ENCODE measurements at regions not wholly inside any gene's neighbourhood (a gene's known extent, or its start where the extent isn't known, plus 50 kb on each side); places are given as distances from the start of the nearest gene placed in this dataset.

- intact Hi-C loops (cut with micrococcal nuclease): no loop called here
- H3K9me3 ChIP-seq (ENCODE audit: control insufficient read depth in 2 of 3, low read length in 3 of 3): no peaks in the 10 kb centered on the region
- no peak overlapping the region for H3K27ac ChIP-seq (ENCODE audit: low read depth, low read length)
- CTCF ChIA-PET: interaction anchor here (1.0 to 1.5 kb wide), 2 partner anchors 144 to 154 kb away, joined by 3 read pairs; no protein-coding TSS in a partner anchor
- Mint-ChIP-seq H3K9me3 (no peaks in the 10 kb centered on the region), H3K4me1 (peaks cover 6 to 16% (median 8%) of the 10 kb centered on the region in 7 donors), H3K4me3 (peak overlapping the region; percentile 29 to 81 (median 76)), H3K36me3 (no peaks in the 10 kb centered on the region), H3K27me3 (peaks cover 0 to 8% (median 0%) of the 10 kb centered on the region in 5 donors), H3K27ac (peak overlapping the region in 5 of 9 donors; percentile 10 to 81 (median 57))
- H3K27me3 ChIP-seq (ENCODE audit: control insufficient read depth in 2 of 2, insufficient read depth in 2 of 2, low read length in 2 of 2): no peaks in the 10 kb centered on the region
- no peak overlapping the region for H3K4me3 ChIP-seq (ENCODE audit: low read length)
- peaks cover 5% of the 10 kb centered on the region in 2 donors for H3K4me1 ChIP-seq (ENCODE audit: control insufficient read depth in 2 of 2, insufficient read depth in 2 of 2, low read length in 2 of 2)
- POLR2A ChIA-PET: no interaction called here
- DNase-seq (no peak), ATAC-seq (no peak)
- H3K36me3 ChIP-seq (ENCODE audit: control insufficient read depth in 2 of 3, insufficient read depth in 3 of 3, low read length in 3 of 3): no peaks in the 10 kb centered on the region
These were observed 104.8 kb downstream of the EBNA1BP2 start for GRCh38 chr1:43067233-43067745.

- no peaks in the 10 kb centered on the region for H3K36me3 Mint-ChIP-seq
- Histone ChIP-seq H3K4me1 (ENCODE audit: control insufficient read depth in 2 of 2, insufficient read depth in 2 of 2, low read length in 2 of 2) (peaks cover 5% of the 10 kb centered on the region in 2 donors), H3K27ac (ENCODE audit: low read depth, low read length) (no peak overlapping the region), H3K4me3 (ENCODE audit: low read length) (no peak overlapping the region), H3K36me3 (ENCODE audit: control insufficient read depth in 2 of 3, insufficient read depth in 3 of 3, low read length in 3 of 3) (no peaks in the 10 kb centered on the region), H3K9me3 (ENCODE audit: control insufficient read depth in 2 of 3, low read length in 3 of 3) (no peaks in the 10 kb centered on the region), H3K27me3 (ENCODE audit: control insufficient read depth in 2 of 2, insufficient read depth in 2 of 2, low read length in 2 of 2) (no peaks in the 10 kb centered on the region)
- peak overlapping the region in 2 of 9 donors; percentile 26 to 57 for H3K27ac Mint-ChIP-seq
- H3K4me3 Mint-ChIP-seq: peak overlapping the region in 6 of 10 donors; percentile 18 to 76 (median 46)
- ChIA-PET CTCF (interaction anchor here (1.0 to 1.5 kb wide), 2 partner anchors 144 to 154 kb away, joined by 3 read pairs; no protein-coding TSS in a partner anchor), POLR2A (no interaction called here)
- DNase-seq (no peak), ATAC-seq (no peak)
- H3K4me1 Mint-ChIP-seq: peaks cover 6 to 17% (median 8%) of the 10 kb centered on the region in 7 donors
- H3K9me3 Mint-ChIP-seq: no peaks in the 10 kb centered on the region
- intact Hi-C loops (cut with micrococcal nuclease): no loop called here
- peaks cover 0 to 8% (median 0%) of the 10 kb centered on the region in 5 donors for H3K27me3 Mint-ChIP-seq
These were observed 105.5 kb downstream of the EBNA1BP2 start for GRCh38 chr1:43066578-43066977.

GRCh38 chr1:43065616-43066399 lies 106.3 kb downstream of the EBNA1BP2 start:
- Mint-ChIP-seq H3K27ac (peak overlapping the region in 2 of 9 donors; percentile 10 to 26), H3K36me3 (no peaks in the 10 kb centered on the region), H3K27me3 (peaks cover 0 to 8% (median 0%) of the 10 kb centered on the region in 5 donors), H3K4me3 (no peak overlapping the region), H3K4me1 (peaks cover 4 to 17% (median 6%) of the 10 kb centered on the region in 7 donors), H3K9me3 (no peaks in the 10 kb centered on the region)
- DNase-seq: no peak
- Histone ChIP-seq H3K36me3 (ENCODE audit: control insufficient read depth in 2 of 3, insufficient read depth in 3 of 3, low read length in 3 of 3) (no peaks in the 10 kb centered on the region), H3K4me3 (ENCODE audit: low read length) (no peak overlapping the region), H3K27me3 (ENCODE audit: control insufficient read depth in 2 of 2, insufficient read depth in 2 of 2, low read length in 2 of 2) (no peaks in the 10 kb centered on the region), H3K4me1 (ENCODE audit: control insufficient read depth in 2 of 2, insufficient read depth in 2 of 2, low read length in 2 of 2) (peaks cover 5% of the 10 kb centered on the region in 2 donors), H3K9me3 (ENCODE audit: control insufficient read depth in 2 of 3, low read length in 3 of 3) (no peaks in the 10 kb centered on the region), H3K27ac (ENCODE audit: low read depth, low read length) (no peak overlapping the region)
- ChIA-PET CTCF (interaction anchor here (1.5 to 1.7 kb wide), 2 partner anchors 8 to 143 kb away, joined by 3 to 9 read pairs; no protein-coding TSS in a partner anchor), POLR2A (no interaction called here)
- intact Hi-C loops (cut with micrococcal nuclease): no loop called here
- peak; percentile 8 for ATAC-seq

- H3K4me3 Mint-ChIP-seq: no peak overlapping the region
- Histone ChIP-seq H3K27ac (ENCODE audit: low read depth, low read length) (no peak overlapping the region), H3K4me3 (ENCODE audit: low read length) (no peak overlapping the region), H3K27me3 (ENCODE audit: control insufficient read depth in 2 of 2, insufficient read depth in 2 of 2, low read length in 2 of 2) (no peaks in the 10 kb centered on the region), H3K9me3 (ENCODE audit: control insufficient read depth in 2 of 3, low read length in 3 of 3) (no peaks in the 10 kb centered on the region), H3K36me3 (ENCODE audit: control insufficient read depth in 2 of 3, insufficient read depth in 3 of 3, low read length in 3 of 3) (no peaks in the 10 kb centered on the region), H3K4me1 (ENCODE audit: control insufficient read depth in 2 of 2, insufficient read depth in 2 of 2, low read length in 2 of 2) (peaks cover 5% of the 10 kb centered on the region in 2 donors)
- H3K4me1 Mint-ChIP-seq: peaks cover under 1 to 17% (median 7%) of the 10 kb centered on the region in 7 donors
- ATAC-seq: peak; percentile 4
- no peak for DNase-seq
- intact Hi-C loops (cut with micrococcal nuclease): no loop called here
- peaks cover 0 to 8% (median 0%) of the 10 kb centered on the region in 5 donors for H3K27me3 Mint-ChIP-seq
- no peaks in the 10 kb centered on the region for H3K9me3 Mint-ChIP-seq
- H3K27ac Mint-ChIP-seq: peak overlapping the region in 1 of 9 donors; percentile 10
- H3K36me3 Mint-ChIP-seq: no peaks in the 10 kb centered on the region
- ChIA-PET CTCF (interaction anchor here (1.7 kb wide), 1 partner anchor 8 kb away, joined by 9 read pairs; no protein-coding TSS in a partner anchor), POLR2A (no interaction called here)
These were observed 106.5 kb upstream of the SLC2A1 start for GRCh38 chr1:43065191-43065590.

- Histone ChIP-seq H3K4me1 (ENCODE audit: control insufficient read depth in 2 of 2, insufficient read depth in 2 of 2, low read length in 2 of 2) (peaks cover 5% of the 10 kb centered on the region in 2 donors), H3K9me3 (ENCODE audit: control insufficient read depth in 2 of 3, low read length in 3 of 3) (no peaks in the 10 kb centered on the region), H3K27me3 (ENCODE audit: control insufficient read depth in 2 of 2, insufficient read depth in 2 of 2, low read length in 2 of 2) (no peaks in the 10 kb centered on the region), H3K4me3 (ENCODE audit: low read length) (no peak overlapping the region), H3K27ac (ENCODE audit: low read depth, low read length) (no peak overlapping the region), H3K36me3 (ENCODE audit: control insufficient read depth in 2 of 3, insufficient read depth in 3 of 3, low read length in 3 of 3) (no peaks in the 10 kb centered on the region)
- Mint-ChIP-seq H3K4me1 (peaks cover 0 to 20% (median 12%) of the 10 kb centered on the region in 7 donors), H3K9me3 (no peaks in the 10 kb centered on the region), H3K36me3 (no peaks in the 10 kb centered on the region), H3K27me3 (peaks cover 0 to 8% (median 4%) of the 10 kb centered on the region in 5 donors), H3K4me3 (no peak overlapping the region), H3K27ac (no peak overlapping the region)
- intact Hi-C loops (cut with micrococcal nuclease): no loop called here
- no peak for DNase-seq
- ChIA-PET CTCF (interaction anchor here (0.6 to 1.7 kb wide), 2 partner anchors 10 to 530 kb away, joined by 3 to 9 read pairs; no protein-coding TSS in a partner anchor), POLR2A (no interaction called here)
- no peak for ATAC-seq
These were observed 104.9 kb upstream of the SLC2A1 start for GRCh38 chr1:43063394-43064219.

- no peaks in the 10 kb centered on the region for H3K27me3 ChIP-seq (ENCODE audit: control insufficient read depth in 2 of 2, insufficient read depth in 2 of 2, low read length in 2 of 2)
- H3K4me1 ChIP-seq (ENCODE audit: control insufficient read depth in 2 of 2, insufficient read depth in 2 of 2, low read length in 2 of 2): peaks cover under 1% of the 10 kb centered on the region in 2 donors
- ChIA-PET CTCF (no interaction called here), POLR2A (interaction anchor here (1.3 kb wide), 1 partner anchor 12 kb away, joined by 3 read pairs; no protein-coding TSS in a partner anchor)
- H3K4me3 Mint-ChIP-seq: no peak overlapping the region
- no peak for ATAC-seq
- H3K27ac Mint-ChIP-seq: peak overlapping the region in 1 of 9 donors; percentile 8
- H3K9me3 Mint-ChIP-seq: peaks cover 0 to 3% (median 0%) of the 10 kb centered on the region in 11 donors
- H3K4me1 Mint-ChIP-seq: peaks cover 7 to 26% (median 12%) of the 10 kb centered on the region in 7 donors
- H3K36me3 Mint-ChIP-seq: peaks cover 0 to 3% (median 0%) of the 10 kb centered on the region in 5 donors
- H3K9me3 ChIP-seq (ENCODE audit: control insufficient read depth in 2 of 3, low read length in 3 of 3): no peaks in the 10 kb centered on the region
- H3K27ac ChIP-seq (ENCODE audit: low read depth, low read length): no peak overlapping the region
- intact Hi-C loops (cut with micrococcal nuclease): no loop called here
- H3K27me3 Mint-ChIP-seq: peaks cover 0 to 7% (median 4%) of the 10 kb centered on the region in 5 donors
- no peak overlapping the region for H3K4me3 ChIP-seq (ENCODE audit: low read length)
- H3K36me3 ChIP-seq (ENCODE audit: control insufficient read depth in 2 of 3, insufficient read depth in 3 of 3, low read length in 3 of 3): no peaks in the 10 kb centered on the region
- DNase-seq: no peak
These were observed 103.9 kb upstream of the SLC2A1 start for GRCh38 chr1:43062527-43063095.

Data from naive thymus-derived CD4-positive, alpha-beta T cell (primary cell).